GM12878 (cell line): ENCODE measurements at regions not wholly inside any gene's neighbourhood (a gene's known extent, or its start where the extent isn't known, plus 50 kb on each side); places are given as distances from the start of the nearest gene placed in this dataset.

ENCODE experiments used
- BMI1 ChIP-seq: fragments of 450-650 bp; IDR thresholded peaks from 2 replicates; pipeline ENCODE4 v1.6.1; 2016; ENCODE audit warnings: mild to moderate bottlenecking, moderate library complexity, borderline replicate concordance
- CHD4 ChIP-seq: fragments of 200-600 bp; sonication (generic); IDR thresholded peaks from 2 replicates; pipeline ENCODE4 v1.6.1; 2016; ENCODE audit warnings: mild to moderate bottlenecking
- GABPA ChIP-seq: IDR thresholded peaks from 2 replicates; pipeline ENCODE4 v1.6.1; 2014; ENCODE audit warnings: antibody characterized with exemption, low read depth, mild to moderate bottlenecking, inconsistent platforms
- JUND ChIP-seq: IDR thresholded peaks from 2 replicates; pipeline ENCODE4 v1.6.1; 2012; ENCODE audit warnings: low read depth, mild to moderate bottlenecking, low read length, improper control_type of control experiment, moderate library complexity
- MYB ChIP-seq: fragments of 150-350 bp; IDR thresholded peaks from 2 replicates; pipeline ENCODE4 v1.6.1; 2014; ENCODE audit warnings: mild to moderate bottlenecking, low read depth, low read length, borderline replicate concordance
- POLR2AphosphoS5 ChIP-seq: IDR thresholded peaks from 2 replicates; pipeline ENCODE4 v1.6.1; 2011; ENCODE audit warnings: mild to moderate bottlenecking, low read length, inconsistent platforms
- YY1 ChIP-seq: IDR thresholded peaks from 2 replicates; pipeline ENCODE4 v1.6.1; 2011; ENCODE audit warnings: low read depth, mild to moderate bottlenecking, low read length
- ZNF274 ChIP-seq: IDR thresholded peaks from one replicate; pipeline ENCODE4 v1.8.0; 2011; ENCODE audit not compliant: insufficient read length, insufficient read depth
- TF ChIP-seq, protein P1 (sequence below), 3 experiments: IDR thresholded peaks in 2 of 3; conservative IDR thresholded peaks in 1 of 3; 2 replicates each; pipeline ENCODE4 v1.5.1; 2011; ENCODE audit warnings: low read depth in 3 of 3, low read length in 3 of 3, mild to moderate bottlenecking in 3 of 3, control low read depth in 2 of 3, moderate library complexity in 2 of 3, inconsistent platforms in 1 of 3, mixed read lengths in 1 of 3; ENCODE audit not compliant: control insufficient read depth in 2 of 3, insufficient read depth in 1 of 3; ENCODE audit errors: extremely low read depth in 1 of 3
- TF ChIP-seq, protein P2 (sequence below): fragments of 450-650 bp; IDR thresholded peaks from 2 replicates; pipeline ENCODE4 v1.6.1; 2014; ENCODE audit warnings: mild to moderate bottlenecking

DNA sequence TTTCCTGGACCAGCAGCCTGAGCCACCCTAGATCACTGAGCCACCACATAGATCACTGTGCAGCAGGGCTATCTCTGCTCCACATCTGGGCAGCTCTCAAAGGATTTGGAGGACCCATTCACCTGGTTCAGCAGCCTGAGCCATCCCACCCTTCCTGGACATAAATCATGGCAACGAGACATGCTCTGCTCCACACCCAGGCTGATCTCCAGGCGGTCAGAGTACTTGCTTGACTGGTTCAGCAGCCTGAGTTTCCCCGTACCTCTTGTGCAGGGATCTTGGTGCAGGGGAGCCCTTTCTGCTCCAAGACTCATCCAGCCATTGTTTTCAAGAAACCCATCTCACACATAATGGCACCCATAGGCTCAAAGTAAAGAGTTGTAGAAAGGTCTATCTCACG is 195.3 kb downstream of the LIG4 start:
- TF ChIP-seq, protein P1, sequence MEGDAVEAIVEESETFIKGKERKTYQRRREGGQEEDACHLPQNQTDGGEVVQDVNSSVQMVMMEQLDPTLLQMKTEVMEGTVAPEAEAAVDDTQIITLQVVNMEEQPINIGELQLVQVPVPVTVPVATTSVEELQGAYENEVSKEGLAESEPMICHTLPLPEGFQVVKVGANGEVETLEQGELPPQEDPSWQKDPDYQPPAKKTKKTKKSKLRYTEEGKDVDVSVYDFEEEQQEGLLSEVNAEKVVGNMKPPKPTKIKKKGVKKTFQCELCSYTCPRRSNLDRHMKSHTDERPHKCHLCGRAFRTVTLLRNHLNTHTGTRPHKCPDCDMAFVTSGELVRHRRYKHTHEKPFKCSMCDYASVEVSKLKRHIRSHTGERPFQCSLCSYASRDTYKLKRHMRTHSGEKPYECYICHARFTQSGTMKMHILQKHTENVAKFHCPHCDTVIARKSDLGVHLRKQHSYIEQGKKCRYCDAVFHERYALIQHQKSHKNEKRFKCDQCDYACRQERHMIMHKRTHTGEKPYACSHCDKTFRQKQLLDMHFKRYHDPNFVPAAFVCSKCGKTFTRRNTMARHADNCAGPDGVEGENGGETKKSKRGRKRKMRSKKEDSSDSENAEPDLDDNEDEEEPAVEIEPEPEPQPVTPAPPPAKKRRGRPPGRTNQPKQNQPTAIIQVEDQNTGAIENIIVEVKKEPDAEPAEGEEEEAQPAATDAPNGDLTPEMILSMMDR (IDR thresholded peaks at IDR 0.05 in 2 of 3, conservative IDR thresholded peaks at IDR 0.05 in 1 of 3; ENCODE audit: control insufficient read depth in 2 of 3, extremely low read depth in 1 of 3, insufficient read depth in 1 of 3, low read depth in 3 of 3, low read length in 3 of 3): no peak
- TF ChIP-seq GABPA (no peak), POLR2AphosphoS5 (no peak), CHD4 (no peak), JUND (no peak), MYB (no peak), ZNF274 (no peak), YY1 (no peak), BMI1 (no peak)
- TF ChIP-seq, protein P2, sequence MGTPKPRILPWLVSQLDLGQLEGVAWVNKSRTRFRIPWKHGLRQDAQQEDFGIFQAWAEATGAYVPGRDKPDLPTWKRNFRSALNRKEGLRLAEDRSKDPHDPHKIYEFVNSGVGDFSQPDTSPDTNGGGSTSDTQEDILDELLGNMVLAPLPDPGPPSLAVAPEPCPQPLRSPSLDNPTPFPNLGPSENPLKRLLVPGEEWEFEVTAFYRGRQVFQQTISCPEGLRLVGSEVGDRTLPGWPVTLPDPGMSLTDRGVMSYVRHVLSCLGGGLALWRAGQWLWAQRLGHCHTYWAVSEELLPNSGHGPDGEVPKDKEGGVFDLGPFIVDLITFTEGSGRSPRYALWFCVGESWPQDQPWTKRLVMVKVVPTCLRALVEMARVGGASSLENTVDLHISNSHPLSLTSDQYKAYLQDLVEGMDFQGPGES: no peak
